ENCODE measurements at regions not wholly inside any gene's neighbourhood (a gene's known extent, or its start where the extent isn't known, plus 50 kb on each side); places are given as distances from the start of the nearest gene placed in this dataset.

GRCh38 chr4:19809989-19810388 is 441.7 kb upstream of the SLIT2 start:
- TF ChIP-seq CTCF (IDR thresholded peaks at IDR 0.05) = no peak
- TF ChIP-seq POLR2A (IDR thresholded peaks at IDR 0.05) = no peak

All from adrenal gland (tissue), 5 donors.